Left ventricle myocardium superior (tissue), 1 donor: ENCODE measurements at regions not wholly inside any gene's neighbourhood (a gene's known extent, or its start where the extent isn't known, plus 50 kb on each side); places are given as distances from the start of the nearest gene placed in this dataset.
A peak's percentile ranks its signal among the peaks of the same experiment; 100 is the strongest.

ENCODE experiments used
- ATAC-seq: fragments of 200-7000 bp; cut with Tn5 transposase; one replicate; pipeline ENCODE4 v1.9.1; 2020; ENCODE audit warnings: mild to moderate bottlenecking, moderate library complexity
- DNase-seq: peaks from one replicate; pipeline ENCODE4 v3.0.0-alpha.2; 2020
- intact Hi-C: fragments of 100-400 bp; cut with micrococcal nuclease; formaldehyde crosslinking; loops from one replicate; pipeline ENCODE4 v1.11.0; 2022
- donor health status: DM: no; HTN: yes; CAD: no; lungs with severe emphysema.

DNA sequence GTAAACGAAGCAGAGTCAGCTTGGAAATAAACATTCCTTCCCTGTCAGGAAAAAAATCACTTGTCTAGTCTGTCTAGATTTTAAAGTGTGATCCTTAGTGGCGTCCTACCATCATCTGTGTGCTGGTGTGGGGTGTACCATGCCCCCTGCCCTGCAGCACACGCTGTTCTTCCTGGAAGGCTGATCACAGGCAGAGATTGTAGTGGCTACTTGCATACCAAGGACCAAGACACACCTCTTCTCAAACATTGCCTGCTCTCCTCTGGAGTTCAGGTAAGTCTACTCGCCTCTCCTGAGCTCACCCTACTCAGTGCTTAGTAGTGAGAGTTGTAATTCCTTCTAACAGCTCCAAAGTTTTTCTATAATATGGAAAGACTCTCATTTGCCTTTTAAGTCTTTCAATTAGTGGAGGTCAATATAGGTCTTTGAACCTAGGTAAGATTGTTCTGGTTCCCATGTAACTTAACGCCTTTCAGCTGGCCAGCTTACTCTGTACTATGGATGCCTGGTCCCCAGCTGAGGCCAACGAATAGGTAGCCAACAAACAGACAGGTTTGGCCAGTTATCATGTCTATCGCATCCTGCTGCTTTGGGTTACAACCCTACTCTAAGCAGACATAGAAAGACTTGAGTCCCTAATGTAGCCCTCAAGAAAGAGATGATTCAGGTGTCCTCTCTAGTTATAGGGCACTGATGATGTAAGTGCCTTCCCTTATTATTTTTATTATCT is 55.4 kb downstream of the XCL1 start:
- ATAC-seq (no peak), DNase-seq (no peak)
- intact Hi-C loops = no loop called here

DNA sequence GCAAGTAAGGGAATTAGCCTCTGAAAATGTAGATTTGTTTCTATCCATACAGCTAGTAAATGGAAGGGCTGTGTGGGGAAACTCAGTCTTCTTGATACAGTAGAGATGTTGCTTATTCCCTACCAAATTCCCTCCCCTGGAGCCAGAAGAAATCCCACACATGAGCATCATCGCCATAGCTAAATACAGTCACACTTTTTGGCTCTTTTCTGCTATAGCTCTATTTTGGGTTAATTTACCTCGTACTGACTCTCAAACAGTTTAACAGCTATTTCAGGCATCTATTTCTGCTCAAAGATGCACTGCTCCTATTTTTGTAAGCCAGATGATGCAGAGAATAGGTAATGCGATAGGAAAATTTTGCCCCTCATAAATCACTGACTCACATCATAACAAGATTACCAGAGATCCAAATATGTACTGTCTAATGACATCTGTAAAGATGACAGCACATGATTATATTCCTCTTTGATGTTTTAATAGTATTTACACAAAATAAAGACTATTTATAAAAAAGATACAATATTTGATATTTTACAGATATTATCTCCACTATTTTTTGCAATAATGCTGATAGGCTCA is 58.6 kb downstream of the XCL1 start:
- intact Hi-C loops = no loop called here
- no peak for DNase-seq
- no peak for ATAC-seq

DNA sequence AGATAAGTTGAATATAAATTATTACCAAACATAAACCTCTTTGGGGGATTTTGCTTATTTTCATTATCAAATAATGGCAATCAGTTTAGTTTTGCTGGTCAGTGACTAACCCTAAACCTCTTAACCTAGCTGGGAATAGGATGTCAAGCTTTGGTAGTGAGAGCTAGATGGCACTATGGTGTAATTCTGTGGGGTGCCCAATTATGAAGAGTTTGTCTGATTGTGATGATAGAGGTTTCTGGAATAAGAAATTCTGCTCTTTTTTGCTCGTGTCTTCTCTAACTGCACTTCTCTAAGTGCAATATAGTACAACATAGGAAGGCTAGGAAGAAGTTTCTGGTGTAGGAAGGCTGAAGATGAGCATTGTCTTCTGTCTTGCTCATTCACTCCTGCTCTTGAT is 59.8 kb downstream of the XCL1 start:
- intact Hi-C loops = no loop called here
- DNase-seq = no peak
- ATAC-seq = peak; percentile 88

DNA sequence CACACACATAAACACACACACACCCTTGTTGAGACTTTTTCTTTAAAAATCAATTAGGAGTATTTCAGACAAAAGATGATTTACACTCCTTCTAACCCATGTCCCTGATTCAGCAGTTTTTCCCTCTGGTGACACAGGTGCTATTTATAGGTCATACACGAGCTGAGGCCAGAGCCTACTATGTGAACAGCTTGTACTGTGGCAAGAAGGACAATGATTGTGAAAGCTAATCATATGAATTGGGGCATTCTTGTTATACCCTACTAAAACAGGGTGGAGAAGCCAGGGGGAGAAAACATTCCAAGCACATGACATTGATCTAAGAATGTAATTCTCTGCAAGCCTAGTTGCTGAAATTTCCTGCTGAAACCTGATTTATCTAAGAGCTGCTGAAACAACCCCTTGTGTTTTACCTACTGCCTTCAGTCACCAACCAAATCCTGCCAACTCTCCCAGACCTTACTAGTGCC is 60.3 kb downstream of the XCL1 start:
- intact Hi-C loops = no loop called here
- ATAC-seq (peak; percentile 99), DNase-seq (no peak)

DNA sequence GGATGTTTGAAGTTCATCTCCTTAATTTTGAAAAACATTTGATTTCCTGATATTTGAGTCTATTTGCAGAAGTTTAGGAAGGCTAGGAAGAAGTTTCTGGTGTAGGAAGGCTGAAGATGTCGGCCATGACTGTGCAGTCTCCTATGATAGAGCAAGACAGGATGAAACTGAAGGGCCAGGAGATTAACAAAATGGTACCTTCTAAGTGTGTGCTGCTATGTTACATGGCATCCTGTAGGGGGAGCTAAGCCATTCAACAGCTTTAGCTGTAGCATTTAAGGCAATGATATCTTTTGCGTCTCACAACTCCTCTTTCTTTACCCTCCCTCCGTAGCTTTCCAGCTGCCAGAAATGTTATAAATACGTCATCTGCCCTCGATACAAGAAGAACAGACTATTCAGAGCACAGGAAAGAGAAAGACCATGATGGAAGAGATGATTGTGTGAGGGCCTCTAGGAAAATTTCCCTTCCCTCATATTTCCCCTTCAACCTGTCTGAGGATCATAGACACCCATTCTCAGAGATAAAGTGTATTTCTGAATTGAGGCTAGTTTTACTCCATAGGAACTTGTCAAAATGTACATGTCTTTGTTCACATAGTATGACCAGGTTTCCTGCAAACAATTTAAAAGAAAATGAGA is 61.1 kb downstream of the XCL1 start:
- intact Hi-C loops = no loop called here
- peak; percentile 42 for ATAC-seq

DNA sequence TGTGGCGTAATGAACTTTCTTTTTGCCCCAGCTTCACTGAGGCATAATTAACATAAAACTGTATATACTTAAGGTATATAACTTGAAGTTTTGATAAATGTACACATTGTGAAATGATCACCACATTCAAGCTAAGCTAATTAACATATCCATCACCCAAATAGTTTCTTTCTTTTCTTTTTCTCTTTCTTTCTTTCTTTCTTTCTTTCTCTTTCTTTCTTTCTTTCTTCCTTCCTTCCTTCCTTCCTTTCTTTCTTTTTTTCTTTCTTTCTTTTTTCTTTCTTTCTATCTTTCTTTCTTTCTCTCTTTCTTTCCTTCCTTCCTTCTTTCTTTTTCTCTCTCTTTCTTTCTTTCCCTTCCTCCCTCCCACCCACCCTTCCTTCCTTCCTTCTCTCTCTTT is 62.5 kb downstream of the XCL1 start:
- DNase-seq (no peak), ATAC-seq (no peak)
- intact Hi-C loops = no loop called here

More for the DNA sequence above, 61.1 kb downstream of the XCL1 start:
- no peak for DNase-seq

DNA sequence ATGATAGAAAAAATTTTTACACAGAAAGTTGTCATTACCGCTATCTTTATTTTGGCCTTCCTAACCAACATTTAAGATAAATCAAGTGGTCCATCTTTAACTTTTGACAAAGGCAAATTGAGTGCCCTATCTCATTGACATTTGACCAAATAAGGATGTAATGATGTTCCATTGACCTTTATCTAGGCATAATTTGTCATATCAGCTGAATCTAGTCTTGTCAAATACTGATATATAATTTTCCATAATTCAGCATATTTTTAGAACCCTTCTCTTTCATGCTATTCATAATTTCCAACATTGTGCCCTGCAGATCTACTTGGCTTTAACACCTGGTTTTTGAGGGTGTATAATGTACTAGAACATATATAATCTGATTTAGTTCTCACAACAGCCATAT is 63.8 kb downstream of the XCL1 start:
- intact Hi-C loops = no loop called here
- DNase-seq (no peak), ATAC-seq (no peak)

DNA sequence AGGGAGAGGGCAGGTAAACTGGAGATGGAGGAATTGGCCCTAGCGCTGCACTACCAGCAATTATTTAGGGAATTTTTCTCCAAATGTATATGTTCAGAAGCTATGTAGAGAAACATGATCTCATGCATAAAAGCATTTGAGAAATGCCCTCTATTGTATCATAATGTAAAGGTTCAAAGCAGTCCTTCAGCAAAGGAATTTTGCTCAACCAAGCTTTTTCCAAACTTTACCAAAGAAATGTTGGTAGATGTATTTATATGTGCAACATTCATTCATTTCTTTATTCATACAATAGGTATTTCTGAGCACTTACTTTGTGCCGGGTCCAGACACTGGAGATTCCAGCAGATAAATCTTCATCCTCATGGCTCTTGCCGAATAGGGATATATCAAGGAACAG is 64.4 kb downstream of the XCL1 start:
- intact Hi-C loops = no loop called here
- DNase-seq (no peak), ATAC-seq (no peak)

DNA sequence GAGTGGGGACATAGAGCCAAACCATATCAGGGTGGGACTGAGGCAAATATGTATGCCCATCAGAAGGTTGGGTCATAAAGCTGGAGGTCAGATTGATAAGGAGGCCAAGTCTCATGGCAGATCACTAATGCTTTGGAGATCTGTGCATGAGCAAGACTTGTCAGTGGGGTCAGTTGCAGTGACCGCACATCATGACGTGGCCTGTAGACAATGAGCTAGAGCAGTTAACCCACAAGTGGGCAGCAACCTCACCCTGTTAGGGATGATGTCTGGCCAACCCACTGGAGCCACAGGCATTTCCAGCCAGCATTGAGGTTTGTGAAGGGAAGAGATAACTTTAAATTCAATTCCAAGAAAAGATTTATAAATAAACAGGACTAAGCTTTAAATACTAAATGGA is 66.7 kb downstream of the XCL1 start:
- no peak for ATAC-seq
- intact Hi-C loops = no loop called here

More for the DNA sequence above, 66.7 kb downstream of the XCL1 start:
- DNase-seq = no peak
